Frontal cortex (tissue), 3 donors: ENCODE measurements at regions not wholly inside any gene's neighbourhood (a gene's known extent, or its start where the extent isn't known, plus 50 kb on each side); places are given as distances from the start of the nearest gene placed in this dataset.
"Not testable (repeated sequence)": the region's sequence is repeated elsewhere in the genome, so short reads cannot be mapped to it uniquely, and the experiment has no call there.

Experiments used
- DNase-seq, 2 donors: peaks; one replicate each; pipeline ENCODE4 v3.0.0; 2012; ENCODE audit warnings: low spot score in 2 of 2
- FAIRE-seq: peaks from 2 replicates; lab custom pipeline; 2012; peaks lifted over from hg19 to GRCh38; lab: Jason Lieb, UNC
- donor health status: control.
- donor health status: control.
- donor health status: control.

GRCh38 chr4:62450740-62451139 is 1250.6 kb downstream of the ADGRL3 start:
- FAIRE-seq = no peak

GRCh38 chr4:62449538-62449937 is 1249.4 kb downstream of the ADGRL3 start:
- DNase-seq = no peak
- FAIRE-seq = no peak

More at GRCh38 chr4:62450740-62451139, 1250.6 kb downstream of the ADGRL3 start:
- no peak for DNase-seq

GRCh38 chr4:62448911-62449310 is 1248.8 kb downstream of the ADGRL3 start:
- FAIRE-seq = no peak
- DNase-seq = no peak

- DNase-seq (no peak), FAIRE-seq (no peak)
Observed at GRCh38 chr4:62439051-62439450, 1238.9 kb downstream of the ADGRL3 start.

GRCh38 chr4:62434921-62435320 is 1234.8 kb downstream of the ADGRL3 start:
- no peak for FAIRE-seq

GRCh38 chr4:62431513-62432231 is 1231.5 kb downstream of the ADGRL3 start:
- not testable (repeated sequence) for DNase-seq, FAIRE-seq

More at GRCh38 chr4:62434921-62435320, 1234.8 kb downstream of the ADGRL3 start:
- no peak for DNase-seq

GRCh38 chr4:62429297-62429696 is 1229.2 kb downstream of the ADGRL3 start:
- FAIRE-seq (no peak), DNase-seq (no peak)

- FAIRE-seq (no peak), DNase-seq (no peak)
Observed at GRCh38 chr4:62415256-62415655, 1215.1 kb downstream of the ADGRL3 start.

GRCh38 chr4:62414563-62414962 is 1214.4 kb downstream of the ADGRL3 start:
- DNase-seq = no peak
- FAIRE-seq = no peak

- no peak for FAIRE-seq
- DNase-seq = no peak
Observed at GRCh38 chr4:62410371-62411003, 1210.4 kb downstream of the ADGRL3 start.

GRCh38 chr4:62408454-62408853 is 1208.3 kb downstream of the ADGRL3 start:
- FAIRE-seq (no peak), DNase-seq (no peak)

GRCh38 chr4:62407534-62407933 is 1207.4 kb downstream of the ADGRL3 start:
- DNase-seq (no peak), FAIRE-seq (no peak)

GRCh38 chr4:62402088-62402806 is 1202.1 kb downstream of the ADGRL3 start:
- no peak for FAIRE-seq
- DNase-seq = no peak

- FAIRE-seq (no peak), DNase-seq (no peak)
Observed at GRCh38 chr4:62399242-62399641, 1199.1 kb downstream of the ADGRL3 start.

GRCh38 chr4:62398318-62398717 is 1198.2 kb downstream of the ADGRL3 start:
- FAIRE-seq = no peak
- no peak for DNase-seq

GRCh38 chr4:62394766-62395165 is 1194.6 kb downstream of the ADGRL3 start:
- FAIRE-seq (no peak), DNase-seq (no peak)

GRCh38 chr4:62387808-62388207 is 1187.7 kb downstream of the ADGRL3 start:
- FAIRE-seq (no peak), DNase-seq (no peak)

GRCh38 chr4:62377700-62378099 is 1177.6 kb downstream of the ADGRL3 start:
- DNase-seq (no peak), FAIRE-seq (no peak)

GRCh38 chr4:62377245-62377644 is 1177.1 kb downstream of the ADGRL3 start:
- no peak for FAIRE-seq
- no peak for DNase-seq

- DNase-seq (no peak), FAIRE-seq (no peak)
Observed at GRCh38 chr4:62366939-62367338, 1166.8 kb downstream of the ADGRL3 start.

- FAIRE-seq (no peak), DNase-seq (no peak)
Observed at GRCh38 chr4:62360156-62360545, 1160.0 kb downstream of the ADGRL3 start.
